Lung (tissue), 11 donors: ENCODE measurements at regions not wholly inside any gene's neighbourhood (a gene's known extent, or its start where the extent isn't known, plus 50 kb on each side); places are given as distances from the start of the nearest gene placed in this dataset.

Experiments
- ATAC-seq: fragments of 200-7000 bp; cut with Tn5 transposase; one replicate; pipeline ENCODE4 v1.9.1; 2020; ENCODE audit warnings: moderate number of reproducible peaks; ENCODE audit not compliant: insufficient read depth, low FRiP score
- DNase-seq, 3 donors: peaks; one replicate each; pipeline ENCODE4 v3.0.0-alpha.2; 2013 to 2017
- H3K27ac ChIP-seq, 2 donors: one replicate each; pipeline ENCODE4 v1.5.1; 2013; ENCODE audit warnings: mild to moderate bottlenecking in 2 of 2, moderate library complexity in 2 of 2, control low read depth in 1 of 2, inconsistent platforms in 1 of 2, low read depth in 1 of 2, low read length in 1 of 2
- H3K27me3 ChIP-seq, 3 donors: one replicate each; pipeline ENCODE4 v1.5.1; 2013; ENCODE audit warnings: low read length in 2 of 3; ENCODE audit not compliant: control insufficient read depth in 3 of 3, insufficient read depth in 3 of 3
- H3K36me3 ChIP-seq, 4 donors: one replicate each; pipeline ENCODE4 v1.5.1; 2013; ENCODE audit warnings: low read length in 4 of 4, mild to moderate bottlenecking in 1 of 4, moderate library complexity in 1 of 4; ENCODE audit not compliant: control insufficient read depth in 4 of 4, insufficient read depth in 4 of 4
- H3K4me1 ChIP-seq, 5 donors: one replicate each; pipeline ENCODE4 v1.5.1; 2013; ENCODE audit warnings: low read length in 5 of 5, mild to moderate bottlenecking in 2 of 5, moderate library complexity in 1 of 5; ENCODE audit not compliant: control insufficient read depth in 5 of 5, insufficient read depth in 5 of 5
- H3K4me3 ChIP-seq: one replicate; pipeline ENCODE4 v1.5.1; 2013; ENCODE audit warnings: mild to moderate bottlenecking, control low read depth, moderate library complexity
- H3K9ac ChIP-seq, 2 donors: one replicate each; pipeline ENCODE4 v1.5.1; 2013; ENCODE audit warnings: low read length in 2 of 2, control low read depth in 1 of 2; ENCODE audit not compliant: insufficient read depth in 1 of 2
- H3K9me3 ChIP-seq, 4 donors: one replicate each; pipeline ENCODE4 v1.5.1; 2013; ENCODE audit warnings: low read length in 3 of 4, mild to moderate bottlenecking in 1 of 4, moderate library complexity in 1 of 4; ENCODE audit not compliant: control insufficient read depth in 4 of 4, insufficient read depth in 3 of 4
- CTCF ChIP-seq: IDR thresholded peaks from 2 replicates; pipeline ENCODE4 v1.5.1; 2012; ENCODE audit warnings: mild to moderate bottlenecking; ENCODE audit errors: control extremely low read depth, extremely low read depth
- WGBS, 2 donors: extraction: QIAGEN DNeasy Blood & Tissue Kit; methylation state at CpG; one replicate each; pipeline ENCODE4 v1.1.7; 2013; 5-methylcytosine and 5-hydroxymethylcytosine counted together
- donor health status: control.
- donor health status: control.
- donor health status: Bipolar disorder and iron deficiency.
- donor health status: healthy.
- donor health status: DM: yes; HTN: yes; CAD: no.

GRCh38 chr2:208791257-208791656, 384.7 kb downstream of the PTH2R start:
- Histone ChIP-seq H3K4me1 (no peaks in the 10 kb centered on the region), H3K36me3 (no peaks in the 10 kb centered on the region), H3K27me3 (no peaks in the 10 kb centered on the region), H3K27ac (no peak overlapping the region), H3K9ac (no peak overlapping the region), H3K9me3 (no peaks in the 10 kb centered on the region), H3K4me3 (no peak overlapping the region)
- no peak for ATAC-seq
- no peak for DNase-seq
- WGBS, 2 donors = 72 to 89% methylated on average over 6 of the region's 6 CpGs
- no peak for TF ChIP-seq CTCF

- no peak overlapping the region for H3K4me3 ChIP-seq
- H3K4me1 ChIP-seq = no peaks in the 10 kb centered on the region
- H3K27me3 ChIP-seq = no peaks in the 10 kb centered on the region
- no peak for ATAC-seq
- no peaks in the 10 kb centered on the region for H3K36me3 ChIP-seq
- H3K9me3 ChIP-seq = no peaks in the 10 kb centered on the region
- H3K9ac ChIP-seq = no peak overlapping the region
- no peak for TF ChIP-seq CTCF
- 85 to 88% methylated on average over 8 of the region's 8 CpGs for WGBS, 2 donors
- H3K27ac ChIP-seq = no peak overlapping the region
- DNase-seq = no peak
Observed at GRCh38 chr2:208792766-208793165, 386.2 kb downstream of the PTH2R start.

GRCh38 chr2:208793434-208793833, 386.8 kb downstream of the PTH2R start:
- 81% methylated on average over 3 of the region's 3 CpGs for WGBS, 2 donors
- no peak for TF ChIP-seq CTCF
- DNase-seq (no peak), ATAC-seq (no peak)
- H3K4me1 ChIP-seq = no peaks in the 10 kb centered on the region
- no peaks in the 10 kb centered on the region for H3K27me3 ChIP-seq
- H3K36me3 ChIP-seq = no peaks in the 10 kb centered on the region
- H3K4me3 ChIP-seq = no peak overlapping the region
- no peak overlapping the region for H3K27ac ChIP-seq
- no peak overlapping the region for H3K9ac ChIP-seq
- H3K9me3 ChIP-seq = no peaks in the 10 kb centered on the region

- Histone ChIP-seq H3K4me1 (no peaks in the 10 kb centered on the region), H3K9me3 (no peaks in the 10 kb centered on the region), H3K9ac (no peak overlapping the region), H3K4me3 (no peak overlapping the region), H3K27ac (no peak overlapping the region), H3K36me3 (no peaks in the 10 kb centered on the region), H3K27me3 (no peaks in the 10 kb centered on the region)
- peak in 2 of 3 donors; percentile 5 to 46 for DNase-seq
- peak; percentile 27 for ATAC-seq
- no peak for TF ChIP-seq CTCF
- WGBS, 2 donors = 62 to 80% methylated on average over 4 of the region's 4 CpGs
Observed at GRCh38 chr2:208794288-208794975, 387.8 kb downstream of the PTH2R start.
